Keratinocyte (primary cell): ENCODE measurements at regions not wholly inside any gene's neighbourhood (a gene's known extent, or its start where the extent isn't known, plus 50 kb on each side); places are given as distances from the start of the nearest gene placed in this dataset.

Source experiments
- DNase-seq: peaks from one replicate; pipeline ENCODE4 v3.0.0-alpha.2; 2011; ENCODE audit warnings: low read depth, missing footprints, low spot score
- FAIRE-seq: peaks from 2 replicates; lab custom pipeline; 2011; peaks lifted over from hg19 to GRCh38; lab: Jason Lieb, UNC
- H2AFZ ChIP-seq: 2 replicates; pipeline ENCODE4 v1.6.0; 2012; ENCODE audit warnings: low read length, control low read depth, inconsistent platforms; ENCODE audit not compliant: control insufficient read depth
- H3K27ac ChIP-seq: 2 replicates; pipeline ENCODE4 v1.5.1; 2011; ENCODE audit warnings: low read length; ENCODE audit not compliant: control insufficient read depth, insufficient read depth
- H3K27me3 ChIP-seq: 3 replicates; pipeline ENCODE4 v1.6.0; 2011; ENCODE audit warnings: low read length; ENCODE audit not compliant: control insufficient read depth, insufficient read depth; ENCODE audit errors: extremely low read depth
- H3K36me3 ChIP-seq, 2 experiments: 2 replicates in 1 of 2; 3 replicates in 1 of 2; pipeline ENCODE4 v1.5.1; 2011; ENCODE audit warnings: low read length in 2 of 2, mild to moderate bottlenecking in 1 of 2; ENCODE audit not compliant: control insufficient read depth in 2 of 2, insufficient read depth in 2 of 2; ENCODE audit errors: extremely low read depth in 1 of 2
- H3K4me1 ChIP-seq: 3 replicates; pipeline ENCODE4 v1.5.1; 2011; ENCODE audit warnings: low read length; ENCODE audit not compliant: control insufficient read depth, insufficient read depth; ENCODE audit errors: extremely low read depth
- H3K4me2 ChIP-seq: 3 replicates; pipeline ENCODE4 v1.6.0; 2011; ENCODE audit warnings: low read depth, low read length; ENCODE audit not compliant: control insufficient read depth, insufficient read depth; ENCODE audit errors: extremely low read depth
- H3K4me3 ChIP-seq, 3 experiments: fragments of 200-600 bp in 1 of 3; sonication (generic) in 1 of 3; 2 replicates in 2 of 3; 3 replicates in 1 of 3; pipeline ENCODE4 v1.5.1; 2011 to 2016; ENCODE audit warnings: low read length in 3 of 3, mild to moderate bottlenecking in 3 of 3, control low read depth in 2 of 3, inconsistent platforms in 1 of 3, low read depth in 1 of 3, mixed read lengths in 1 of 3, mixed run types in 1 of 3, moderate library complexity in 1 of 3; ENCODE audit not compliant: control insufficient read depth in 2 of 3, insufficient read depth in 2 of 3; ENCODE audit errors: extremely low read depth in 1 of 3
- H3K79me2 ChIP-seq: 2 replicates; pipeline ENCODE4 v1.6.0; 2012; ENCODE audit warnings: low read length; ENCODE audit not compliant: control insufficient read depth, insufficient read depth
- H3K9ac ChIP-seq: 3 replicates; pipeline ENCODE4 v1.6.0; 2011; ENCODE audit warnings: low read length; ENCODE audit not compliant: control insufficient read depth, insufficient read depth; ENCODE audit errors: extremely low read depth
- H3K9me1 ChIP-seq: 3 replicates; pipeline ENCODE4 v1.6.0; 2011; ENCODE audit warnings: low read length; ENCODE audit not compliant: control insufficient read depth, insufficient read depth; ENCODE audit errors: extremely low read depth
- H3K9me3 ChIP-seq: 2 replicates; pipeline ENCODE4 v1.5.1; 2012; ENCODE audit warnings: low read depth, low read length; ENCODE audit not compliant: control insufficient read depth
- H4K20me1 ChIP-seq: 3 replicates; pipeline ENCODE4 v1.6.0; 2011; ENCODE audit warnings: low read length; ENCODE audit not compliant: control insufficient read depth, insufficient read depth; ENCODE audit errors: extremely low read depth
- CTCF ChIP-seq, 3 experiments: IDR thresholded peaks in 1 of 3; conservative IDR thresholded peaks in 1 of 3; optimal IDR thresholded peaks in 1 of 3; 2 replicates in 2 of 3; 3 replicates in 1 of 3; pipeline versions ENCODE3 to v1.5.1; 2011; ENCODE audit warnings: low read length in 3 of 3, mild to moderate bottlenecking in 3 of 3, moderate library complexity in 2 of 3, control low read depth in 1 of 3, inconsistent platforms in 1 of 3; ENCODE audit not compliant: insufficient read depth in 2 of 3; ENCODE audit errors: extremely low read depth in 1 of 3
- EZH2 ChIP-seq: IDR thresholded peaks from one replicate; pipeline ENCODE4 v1.6.1; 2012; ENCODE audit warnings: inconsistent platforms, mild to moderate bottlenecking, low read length, moderate library complexity
- dilution Hi-C: fragments of 300-500 bp; cut with MboI; formaldehyde crosslinking; loops from one replicate; pipeline ENCODE4 v1.7.0; 2020; ENCODE audit warnings: low sequenced_read_pairs; ENCODE audit not compliant: extremely low pct_ligation_motif_present

GRCh38 chr6:4311976-4312860, 176.8 kb upstream of the ECI2 start:
- no peaks in the 10 kb centered on the region for H3K9me1 ChIP-seq
- peaks cover 23% of the 10 kb centered on the region for H3K4me1 ChIP-seq
- H2AFZ ChIP-seq: no peak overlapping the region
- no peaks in the 10 kb centered on the region for H4K20me1 ChIP-seq
- H3K27ac ChIP-seq: no peak overlapping the region
- no peaks in the 10 kb centered on the region for H3K9me3 ChIP-seq
- no peak overlapping the region for H3K9ac ChIP-seq
- no peak overlapping the region for H3K4me3 ChIP-seq
- no peak for DNase-seq
- dilution Hi-C loops: no loop called here
- H3K36me3 ChIP-seq: no peaks in the 10 kb centered on the region
- H3K27me3 ChIP-seq: no peaks in the 10 kb centered on the region
- H3K79me2 ChIP-seq: no peaks in the 10 kb centered on the region
- TF ChIP-seq CTCF (optimal IDR thresholded peaks at IDR 0.05 in 1 of 3, IDR thresholded peaks at IDR 0.05 in 1 of 3, conservative IDR thresholded peaks at IDR 0.05 in 1 of 3; ENCODE audit: extremely low read depth in 1 of 3, insufficient read depth in 2 of 3, low read length in 3 of 3) (no peak), EZH2 (no peak)
- no peak for FAIRE-seq
- H3K4me2 ChIP-seq: no peak overlapping the region

- no peak for FAIRE-seq
- H3K4me2 ChIP-seq: no peak overlapping the region
Measured at GRCh38 chr6:4309540-4309939, 174.2 kb upstream of the ECI2 start.

More at GRCh38 chr6:4309540-4309939, 174.2 kb upstream of the ECI2 start:
- Histone ChIP-seq H3K27ac (no peak overlapping the region), H3K9ac (no peak overlapping the region), H2AFZ (no peak overlapping the region), H3K9me1 (no peaks in the 10 kb centered on the region), H3K4me1 (peaks cover 9% of the 10 kb centered on the region), H4K20me1 (no peaks in the 10 kb centered on the region), H3K27me3 (no peaks in the 10 kb centered on the region), H3K4me3 (no peak overlapping the region), H3K79me2 (no peaks in the 10 kb centered on the region), H3K36me3 (no peaks in the 10 kb centered on the region), H3K9me3 (no peaks in the 10 kb centered on the region)
- TF ChIP-seq CTCF (optimal IDR thresholded peaks at IDR 0.05 in 1 of 3, IDR thresholded peaks at IDR 0.05 in 1 of 3, conservative IDR thresholded peaks at IDR 0.05 in 1 of 3; ENCODE audit: extremely low read depth in 1 of 3, insufficient read depth in 2 of 3, low read length in 3 of 3) (no peak), EZH2 (no peak)
- no peak for DNase-seq
- dilution Hi-C loops: no loop called here
